ENCODE measurements at regions not wholly inside any gene's neighbourhood (a gene's known extent, or its start where the extent isn't known, plus 50 kb on each side); places are given as distances from the start of the nearest gene placed in this dataset.
"Not testable (repeated sequence)": the region's sequence is repeated elsewhere in the genome, so short reads cannot be mapped to it uniquely, and the experiment has no call there.

DNA sequence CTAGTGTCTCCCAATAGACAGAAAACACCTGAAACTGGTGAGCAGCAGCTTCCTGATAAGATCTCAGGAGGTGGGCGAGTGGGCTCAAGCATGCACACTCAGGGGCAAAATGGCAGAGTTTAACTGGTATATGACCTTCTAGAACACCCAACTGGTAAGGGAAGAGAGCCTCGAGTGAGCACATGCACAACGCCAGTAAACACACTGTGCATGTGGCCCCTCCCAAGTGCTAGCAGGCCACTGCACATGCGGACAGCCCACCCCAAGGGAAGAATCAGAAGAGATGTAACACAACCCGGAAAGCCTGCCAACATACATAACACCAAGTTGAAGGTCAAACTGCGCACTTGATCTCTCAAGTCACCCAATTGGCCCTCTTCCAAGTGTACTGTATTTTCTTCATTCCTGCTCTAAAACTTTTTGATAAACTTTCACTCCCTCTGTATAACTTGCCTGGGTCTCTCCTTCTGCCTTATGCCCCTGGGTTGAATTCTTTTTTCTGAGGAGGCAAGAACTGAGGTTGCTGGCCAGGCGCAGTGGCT is 138.2 kb downstream of the GLUL start:
- H3K9me3 ChIP-seq, result no peaks in the 10 kb centered on the region
- no peaks in the 10 kb centered on the region for H3K27me3 ChIP-seq
- no peak for DNase-seq (ENCODE audit: extremely low spot score)
- no peaks in the 10 kb centered on the region for H3K4me1 ChIP-seq
- TF ChIP-seq EP300 (IDR thresholded peaks at IDR 0.05) (no peak), POLR2AphosphoS5 (IDR thresholded peaks at IDR 0.05) (no peak), POLR2A (IDR thresholded peaks at IDR 0.05; ENCODE audit: low read depth) (no peak)
- TF ChIP-seq, protein P1, sequence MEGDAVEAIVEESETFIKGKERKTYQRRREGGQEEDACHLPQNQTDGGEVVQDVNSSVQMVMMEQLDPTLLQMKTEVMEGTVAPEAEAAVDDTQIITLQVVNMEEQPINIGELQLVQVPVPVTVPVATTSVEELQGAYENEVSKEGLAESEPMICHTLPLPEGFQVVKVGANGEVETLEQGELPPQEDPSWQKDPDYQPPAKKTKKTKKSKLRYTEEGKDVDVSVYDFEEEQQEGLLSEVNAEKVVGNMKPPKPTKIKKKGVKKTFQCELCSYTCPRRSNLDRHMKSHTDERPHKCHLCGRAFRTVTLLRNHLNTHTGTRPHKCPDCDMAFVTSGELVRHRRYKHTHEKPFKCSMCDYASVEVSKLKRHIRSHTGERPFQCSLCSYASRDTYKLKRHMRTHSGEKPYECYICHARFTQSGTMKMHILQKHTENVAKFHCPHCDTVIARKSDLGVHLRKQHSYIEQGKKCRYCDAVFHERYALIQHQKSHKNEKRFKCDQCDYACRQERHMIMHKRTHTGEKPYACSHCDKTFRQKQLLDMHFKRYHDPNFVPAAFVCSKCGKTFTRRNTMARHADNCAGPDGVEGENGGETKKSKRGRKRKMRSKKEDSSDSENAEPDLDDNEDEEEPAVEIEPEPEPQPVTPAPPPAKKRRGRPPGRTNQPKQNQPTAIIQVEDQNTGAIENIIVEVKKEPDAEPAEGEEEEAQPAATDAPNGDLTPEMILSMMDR (IDR thresholded peaks at IDR 0.05), result no peak
- no peaks in the 10 kb centered on the region for H3K36me3 ChIP-seq
- intact Hi-C loops (cut with DNase I), result no loop called here
- WGBS, result 87% methylated on average over 7 of the region's 7 CpGs
- H3K4me3 ChIP-seq, result no peak overlapping the region
- H3K27ac ChIP-seq (replicated peaks in 1 of 4), result no peak overlapping the region

DNA sequence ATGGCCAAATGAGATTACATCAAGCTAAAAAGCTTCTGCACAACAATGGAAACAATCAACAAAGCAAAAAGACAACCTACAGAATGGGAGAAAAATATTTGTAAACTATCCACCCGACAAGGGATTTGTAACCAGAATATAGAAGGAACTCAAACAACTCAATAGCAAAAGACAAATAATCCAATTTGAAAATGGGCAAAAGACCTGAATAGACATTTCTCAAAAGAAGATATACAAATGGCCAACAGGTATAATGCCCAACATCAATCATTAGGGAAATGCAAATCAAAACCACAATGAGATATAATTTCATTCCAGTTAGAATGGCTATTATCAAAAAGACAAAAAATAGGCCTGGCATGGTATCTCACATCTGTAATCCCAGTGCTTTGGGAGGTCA is 140.0 kb downstream of the GLUL start:
- no peak for DNase-seq (ENCODE audit: extremely low spot score)
- H3K27ac ChIP-seq (replicated peaks in 1 of 4), result no peak overlapping the region
- TF ChIP-seq EP300 (IDR thresholded peaks at IDR 0.05) (no peak), POLR2AphosphoS5 (IDR thresholded peaks at IDR 0.05) (no peak), POLR2A (IDR thresholded peaks at IDR 0.05; ENCODE audit: low read depth) (no peak)
- TF ChIP-seq, protein P1 (IDR thresholded peaks at IDR 0.05), result no peak
- H3K4me3 ChIP-seq, result no peak overlapping the region
- H3K36me3 ChIP-seq, result no peaks in the 10 kb centered on the region
- H3K4me1 ChIP-seq, result no peaks in the 10 kb centered on the region
- no peaks in the 10 kb centered on the region for H3K27me3 ChIP-seq
- 90% methylated on average over 1 of the region's 1 CpG for WGBS
- H3K9me3 ChIP-seq, result no peaks in the 10 kb centered on the region
- intact Hi-C loops (cut with DNase I), result no loop called here

DNA sequence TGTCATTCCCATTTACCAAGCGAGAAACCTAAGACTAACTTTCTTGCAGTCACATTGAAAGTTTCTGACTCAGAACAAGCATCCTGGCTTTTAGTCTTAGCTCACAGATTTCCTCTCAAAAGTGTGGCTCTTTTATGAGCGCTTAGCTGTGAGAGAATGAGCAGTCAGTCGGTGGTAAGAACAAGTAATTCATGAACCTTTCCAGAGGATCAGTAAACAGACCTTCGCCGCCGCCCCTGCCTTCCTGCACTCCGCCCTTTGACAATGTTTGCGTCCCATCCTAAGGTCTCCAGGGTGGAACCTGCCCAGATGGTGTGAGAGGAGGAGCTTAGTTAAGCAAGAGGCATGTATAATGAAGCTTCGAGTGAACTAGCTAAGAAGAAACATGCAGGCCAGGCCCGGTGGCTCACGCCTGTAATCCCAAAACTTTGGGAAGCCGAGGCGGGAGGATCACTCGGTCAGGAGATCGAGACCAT is 142.4 kb downstream of the GLUL start:
- WGBS, result 73% methylated on average over 15 of the region's 15 CpGs
- H3K9me3 ChIP-seq, result no peaks in the 10 kb centered on the region
- H3K4me1 ChIP-seq, result no peaks in the 10 kb centered on the region
- no peaks in the 10 kb centered on the region for H3K27me3 ChIP-seq
- DNase-seq (ENCODE audit: extremely low spot score), result no peak
- no peak overlapping the region for H3K27ac ChIP-seq (replicated peaks in 1 of 4)
- TF ChIP-seq EP300 (IDR thresholded peaks at IDR 0.05), result no peak
- TF ChIP-seq POLR2AphosphoS5 (IDR thresholded peaks at IDR 0.05), result no peak
- TF ChIP-seq POLR2A (IDR thresholded peaks at IDR 0.05; ENCODE audit: low read depth), result no peak
- TF ChIP-seq, protein P1 (IDR thresholded peaks at IDR 0.05), result no peak
- intact Hi-C loops (cut with DNase I), result no loop called here
- no peak overlapping the region for H3K4me3 ChIP-seq
- H3K36me3 ChIP-seq, result no peaks in the 10 kb centered on the region

DNA sequence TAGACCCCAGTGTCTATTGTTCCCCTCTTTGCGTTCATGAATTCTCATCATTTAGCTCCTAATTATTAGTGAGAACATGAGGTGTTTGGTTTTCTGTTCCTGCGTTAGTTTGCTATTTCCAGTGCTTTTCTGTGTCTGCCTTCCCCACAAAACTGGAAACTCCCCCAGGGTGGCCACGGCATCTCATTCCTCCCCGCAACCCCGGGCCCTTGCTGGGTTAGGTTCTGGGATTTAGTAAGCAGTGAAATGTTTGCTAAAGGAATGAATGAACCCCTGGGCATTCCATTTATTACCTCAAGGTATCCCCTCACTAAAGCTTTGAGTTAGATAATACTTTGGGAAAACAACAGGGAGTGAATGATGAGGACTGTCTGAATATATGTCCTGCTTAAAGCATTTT is 142.9 kb downstream of the GLUL start:
- no peak for TF ChIP-seq POLR2A (IDR thresholded peaks at IDR 0.05; ENCODE audit: low read depth)
- TF ChIP-seq, protein P1 (IDR thresholded peaks at IDR 0.05), result no peak
- no peak for TF ChIP-seq POLR2AphosphoS5 (IDR thresholded peaks at IDR 0.05)
- TF ChIP-seq EP300 (IDR thresholded peaks at IDR 0.05), result no peak
- H3K36me3 ChIP-seq, result no peaks in the 10 kb centered on the region
- no peak overlapping the region for H3K27ac ChIP-seq (replicated peaks in 1 of 4)
- no peak for DNase-seq (ENCODE audit: extremely low spot score)
- H3K4me3 ChIP-seq, result no peak overlapping the region
- intact Hi-C loops (cut with DNase I), result no loop called here
- WGBS, result 86% methylated on average over 5 of the region's 5 CpGs
- no peaks in the 10 kb centered on the region for H3K4me1 ChIP-seq
- no peaks in the 10 kb centered on the region for H3K9me3 ChIP-seq
- H3K27me3 ChIP-seq, result no peaks in the 10 kb centered on the region

DNA sequence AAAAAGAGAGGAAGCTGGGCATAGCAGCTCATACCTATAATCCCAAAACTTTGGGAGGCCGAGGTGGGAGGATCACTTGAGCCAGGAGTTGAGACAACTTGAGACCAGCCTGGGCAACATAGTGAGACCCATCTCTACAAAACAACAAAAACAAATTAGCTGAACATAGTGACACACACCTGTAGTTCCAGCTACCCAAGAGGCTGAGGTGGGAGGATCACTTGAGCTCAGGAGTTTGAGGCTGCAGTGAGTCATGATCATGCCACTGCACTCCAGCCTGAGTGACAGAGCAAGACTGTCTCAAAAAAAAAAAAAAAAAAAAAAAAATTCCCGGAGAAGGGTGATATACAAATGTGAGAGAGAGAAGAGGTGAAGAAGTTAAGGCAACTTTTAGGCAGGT is 143.8 kb downstream of the GLUL start:
- H3K4me3 ChIP-seq; H3K4me1 ChIP-seq; DNase-seq (ENCODE audit: extremely low spot score); H3K9me3 ChIP-seq; H3K27me3 ChIP-seq; intact Hi-C loops (cut with DNase I); H3K36me3 ChIP-seq; H3K27ac ChIP-seq (replicated peaks in 1 of 4): not testable (repeated sequence)
- 94% methylated on average over 2 of the region's 2 CpGs for whole genome bisulfite sequencing

Measured in esophagus muscularis mucosa (tissue), 4 donors.